ENCODE measurements at regions not wholly inside any gene's neighbourhood (a gene's known extent, or its start where the extent isn't known, plus 50 kb on each side); places are given as distances from the start of the nearest gene placed in this dataset.

- POLR2A ChIA-PET = no interaction called here
- no peak overlapping the region for H3K4me3 ChIP-seq (ENCODE audit: low read depth in 2 of 2, low read length in 2 of 2)
- H3K27me3 ChIP-seq (ENCODE audit: control insufficient read depth, insufficient read depth, low read length) = no peaks in the 10 kb centered on the region
- TF ChIP-seq TCF7L2 (IDR thresholded peaks at IDR 0.05; ENCODE audit: low read depth, low read length) (no peak), POLR2AphosphoS5 (IDR thresholded peaks at IDR 0.05; ENCODE audit: low read depth, low read length) (no peak)
- H3K36me3 ChIP-seq (ENCODE audit: control insufficient read depth, insufficient read depth, low read length) = no peaks in the 10 kb centered on the region
- CTCF ChIA-PET = no interaction called here
- H3K9me3 ChIP-seq (ENCODE audit: control insufficient read depth, insufficient read depth, low read depth, low read length) = no peaks in the 10 kb centered on the region
- H3K4me1 ChIP-seq (ENCODE audit: control insufficient read depth, insufficient read depth, low read length) = no peaks in the 10 kb centered on the region; the same call in 1 of the 2 replicates
- BruUV-seq (replicated peaks) = no TSS peak
- ATAC-seq (no peak), DNase-seq (ENCODE audit: low read depth, low spot score) (no peak)
- in situ Hi-C loops (cut with HindIII; ENCODE audit: low pct_unique_long_range_greater_than_20kb, low sequenced_read_pairs) = no loop called here
- no peak overlapping the region for H3K27ac ChIP-seq (ENCODE audit: low read length)
- intact Hi-C loops (cut with micrococcal nuclease; ENCODE audit: unreplicated experiment) = no loop called here
Observed at GRCh38 chr22:49284931-49285330, 542.7 kb downstream of the BRD1 start.

DNA sequence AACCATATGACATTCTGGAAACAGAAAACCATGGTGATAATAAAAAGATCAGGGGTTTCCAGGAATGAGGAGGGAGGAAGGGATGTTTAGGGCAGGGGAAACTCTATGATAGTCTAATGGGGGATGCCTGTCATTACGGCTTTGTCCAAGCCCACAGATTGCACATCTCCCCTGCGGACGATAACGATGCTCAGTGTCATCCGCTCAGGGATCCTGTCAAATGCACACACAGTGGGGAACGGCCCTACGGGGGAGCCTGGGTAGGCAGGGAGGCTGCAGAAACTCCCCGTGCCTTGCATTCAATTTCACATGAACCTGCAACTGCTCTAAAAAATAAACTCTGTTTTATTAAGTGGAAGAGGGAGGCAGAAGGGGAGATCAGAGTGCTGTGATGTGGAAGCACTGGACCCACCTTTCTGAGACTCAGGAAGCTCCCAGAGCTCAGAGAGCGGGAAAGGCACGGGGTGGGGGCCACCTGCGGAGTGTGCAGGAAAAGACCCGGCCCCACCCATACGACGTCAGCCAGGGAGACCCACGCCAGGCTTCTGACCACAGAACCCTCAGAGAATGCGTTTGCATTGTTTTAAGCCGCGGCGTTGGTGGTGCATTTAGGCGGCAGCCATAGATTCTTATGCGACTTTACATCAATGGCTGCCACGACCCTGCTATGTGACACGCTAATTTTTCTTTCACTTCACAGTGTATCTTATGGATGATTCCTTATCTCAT, 543.5 kb downstream of the BRD1 start:
- ChIA-PET CTCF (no interaction called here), POLR2A (no interaction called here)
- no peaks in the 10 kb centered on the region; the same call in 1 of the 2 replicates for H3K4me1 ChIP-seq (ENCODE audit: control insufficient read depth, insufficient read depth, low read length)
- H3K4me3 ChIP-seq (ENCODE audit: low read depth in 2 of 2, low read length in 2 of 2) = no peak overlapping the region
- no peaks in the 10 kb centered on the region for H3K9me3 ChIP-seq (ENCODE audit: control insufficient read depth, insufficient read depth, low read depth, low read length)
- H3K27ac ChIP-seq (ENCODE audit: low read length) = no peak overlapping the region
- no TSS peak for BruUV-seq (replicated peaks)
- intact Hi-C loops (cut with micrococcal nuclease; ENCODE audit: unreplicated experiment) = no loop called here
- H3K27me3 ChIP-seq (ENCODE audit: control insufficient read depth, insufficient read depth, low read length) = no peaks in the 10 kb centered on the region
- in situ Hi-C loops (cut with HindIII; ENCODE audit: low pct_unique_long_range_greater_than_20kb, low sequenced_read_pairs) = no loop called here
- ATAC-seq (no peak), DNase-seq (ENCODE audit: low read depth, low spot score) (no peak)
- TF ChIP-seq SIN3A (IDR thresholded peaks at IDR 0.05; ENCODE audit: borderline replicate concordance, insufficient read depth, low read depth, low read length) (no peak), TCF7L2 (IDR thresholded peaks at IDR 0.05; ENCODE audit: low read depth, low read length) (no peak), REST (IDR thresholded peaks at IDR 0.05; ENCODE audit: insufficient read depth in 1 of 2, low read depth in 2 of 2, low read length in 1 of 2) (no peak), POLR2AphosphoS5 (IDR thresholded peaks at IDR 0.05; ENCODE audit: low read depth, low read length) (no peak), CTCF (IDR thresholded peaks at IDR 0.05) (no peak)
- H3K36me3 ChIP-seq (ENCODE audit: control insufficient read depth, insufficient read depth, low read length) = no peaks in the 10 kb centered on the region

- ChIA-PET POLR2A (no interaction called here), CTCF (no interaction called here)
- Histone ChIP-seq H3K9me3 (ENCODE audit: control insufficient read depth, insufficient read depth, low read depth, low read length) (no peaks in the 10 kb centered on the region), H3K4me3 (ENCODE audit: low read depth in 2 of 2, low read length in 2 of 2) (no peak overlapping the region), H3K27me3 (ENCODE audit: control insufficient read depth, insufficient read depth, low read length) (no peaks in the 10 kb centered on the region), H3K27ac (ENCODE audit: low read length) (no peak overlapping the region), H3K36me3 (ENCODE audit: control insufficient read depth, insufficient read depth, low read length) (no peaks in the 10 kb centered on the region), H3K4me1 (ENCODE audit: control insufficient read depth, insufficient read depth, low read length) (no peaks in the 10 kb centered on the region; the same call in 1 of the 2 replicates)
- in situ Hi-C loops (cut with HindIII; ENCODE audit: low pct_unique_long_range_greater_than_20kb, low sequenced_read_pairs) (no loop called here), intact Hi-C loops (cut with micrococcal nuclease; ENCODE audit: unreplicated experiment) (no loop called here)
- ATAC-seq (no peak), DNase-seq (ENCODE audit: low read depth, low spot score) (no peak)
- TF ChIP-seq SIN3A (IDR thresholded peaks at IDR 0.05; ENCODE audit: borderline replicate concordance, insufficient read depth, low read depth, low read length) (no peak), TCF7L2 (IDR thresholded peaks at IDR 0.05; ENCODE audit: low read depth, low read length) (no peak), CTCF (IDR thresholded peaks at IDR 0.05) (no peak), POLR2AphosphoS5 (IDR thresholded peaks at IDR 0.05; ENCODE audit: low read depth, low read length) (no peak), REST (IDR thresholded peaks at IDR 0.05; ENCODE audit: insufficient read depth in 1 of 2, low read depth in 2 of 2, low read length in 1 of 2) (no peak)
- BruUV-seq (replicated peaks) = no TSS peak
Observed at GRCh38 chr22:49282596-49282995, 545.1 kb downstream of the BRD1 start.

Data from Panc1 (cell line).